H1 (cell line): ENCODE measurements at regions not wholly inside any gene's neighbourhood (a gene's known extent, or its start where the extent isn't known, plus 50 kb on each side); places are given as distances from the start of the nearest gene placed in this dataset.

Experiments
- ASH2L ChIP-seq: fragments of 200-600, 300-600 bp; sonication (generic); IDR thresholded peaks from one replicate; pipeline ENCODE4 v1.7.1; 2017; ENCODE audit warnings: low read length
- FOSL1 ChIP-seq: IDR thresholded peaks from 2 replicates; pipeline ENCODE4 v1.6.1; 2011; ENCODE audit warnings: mild to moderate bottlenecking, low read depth, low read length, moderate library complexity; ENCODE audit not compliant: insufficient read depth
- GTF2F1 ChIP-seq: IDR thresholded peaks from 2 replicates; pipeline ENCODE4 v1.6.1; 2012; ENCODE audit warnings: low read depth, low read length, improper control_type of control experiment, borderline replicate concordance
- POU5F1 ChIP-seq: IDR thresholded peaks from 2 replicates; pipeline ENCODE4 v1.6.1; 2011; ENCODE audit warnings: low read depth, mild to moderate bottlenecking, low read length, moderate library complexity
- SP1 ChIP-seq: IDR thresholded peaks from 2 replicates; pipeline ENCODE4 v1.6.1; 2011; ENCODE audit warnings: low read depth, low read length
- TEAD4 ChIP-seq: IDR thresholded peaks from 2 replicates; pipeline ENCODE4 v1.6.1; 2012; ENCODE audit warnings: low read depth, low read length, inconsistent platforms, mixed read lengths
- YY1 ChIP-seq: IDR thresholded peaks from 2 replicates; pipeline ENCODE4 v1.6.1; 2011; ENCODE audit warnings: low read depth, mild to moderate bottlenecking, low read length
- ZNF274 ChIP-seq: IDR thresholded peaks from 2 replicates; pipeline ENCODE4 v1.7.0; 2012; ENCODE audit warnings: low read length, borderline replicate concordance; ENCODE audit errors: extremely low read depth

GRCh38 chr17:27240086-27240801 is 53.7 kb upstream of the WSB1 start (continued):
- TF ChIP-seq TEAD4 (no peak), ZNF274 (no peak), SP1 (no peak), YY1 (no peak), GTF2F1 (no peak), FOSL1 (no peak), ASH2L (no peak), POU5F1 (no peak)
